GM19035 (cell line): ENCODE measurements at regions not wholly inside any gene's neighbourhood (a gene's known extent, or its start where the extent isn't known, plus 50 kb on each side); places are given as distances from the start of the nearest gene placed in this dataset.
"Not testable (repeated sequence)": the region's sequence is repeated elsewhere in the genome, so short reads cannot be mapped to it uniquely, and the experiment has no call there.

Experiments
- ATAC-seq: cut with Tn5 transposase; IDR thresholded peaks from one replicate; pipeline ENCODE4 v1.9.1; 2021; ENCODE audit not compliant: unreplicated experiment

DNA sequence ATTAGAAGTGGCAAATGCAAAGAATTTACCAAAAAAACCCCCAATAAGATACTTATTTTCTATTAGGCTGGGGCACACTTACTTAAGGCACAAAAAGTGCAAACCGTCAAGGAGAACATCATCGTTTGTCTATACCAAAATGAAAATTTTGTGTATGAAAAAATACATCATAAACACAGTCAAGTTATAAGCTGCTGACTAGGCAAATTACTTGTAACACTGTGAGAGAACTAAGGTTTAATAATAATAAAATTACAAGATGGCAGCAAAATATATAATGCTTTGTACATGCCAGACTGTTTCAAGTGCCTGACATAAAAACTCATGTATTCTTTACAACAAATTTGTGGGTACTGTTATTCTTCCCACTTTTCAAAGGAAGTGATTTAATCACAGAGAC, 297.2 kb upstream of the CRBN start:
- ATAC-seq: no peak

DNA sequence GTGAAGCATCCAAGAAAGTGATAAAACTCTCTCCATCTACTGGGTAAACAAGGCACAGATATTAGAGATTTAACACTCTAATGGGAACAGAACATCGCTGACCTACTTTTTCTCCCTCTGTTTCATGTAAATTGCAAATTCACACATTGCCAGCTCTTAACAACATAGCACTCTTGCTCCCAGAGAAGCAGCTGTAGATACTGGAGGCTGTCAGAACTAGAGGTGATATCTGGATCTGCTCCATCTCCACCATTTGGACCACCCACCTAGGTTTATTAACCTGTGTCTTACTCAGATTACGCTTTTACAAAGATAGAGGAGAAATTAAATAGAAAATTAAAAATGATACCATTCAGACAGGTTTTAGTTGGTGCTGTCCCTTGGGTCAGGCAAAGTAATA, 289.1 kb upstream of the CRBN start:
- no peak for ATAC-seq

DNA sequence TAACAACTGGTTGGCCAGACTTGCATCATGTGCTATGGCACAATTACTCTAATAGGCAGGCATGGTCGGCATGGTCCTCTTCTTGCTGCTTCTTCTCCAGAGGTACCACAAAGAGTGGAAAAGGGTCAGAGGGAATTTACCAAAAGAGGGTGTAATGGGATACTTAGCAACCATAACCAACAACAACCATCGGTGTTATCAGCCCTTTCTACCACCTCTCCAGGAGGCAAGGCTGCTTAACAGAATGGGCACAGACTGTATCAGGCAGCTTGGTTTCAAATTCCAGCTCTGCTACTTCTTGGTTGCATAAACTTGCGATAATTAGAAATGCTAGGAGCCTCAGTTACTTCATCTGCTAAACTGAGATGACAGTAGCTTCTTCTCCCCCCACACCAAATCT, 284.6 kb upstream of the CRBN start:
- ATAC-seq: no peak

DNA sequence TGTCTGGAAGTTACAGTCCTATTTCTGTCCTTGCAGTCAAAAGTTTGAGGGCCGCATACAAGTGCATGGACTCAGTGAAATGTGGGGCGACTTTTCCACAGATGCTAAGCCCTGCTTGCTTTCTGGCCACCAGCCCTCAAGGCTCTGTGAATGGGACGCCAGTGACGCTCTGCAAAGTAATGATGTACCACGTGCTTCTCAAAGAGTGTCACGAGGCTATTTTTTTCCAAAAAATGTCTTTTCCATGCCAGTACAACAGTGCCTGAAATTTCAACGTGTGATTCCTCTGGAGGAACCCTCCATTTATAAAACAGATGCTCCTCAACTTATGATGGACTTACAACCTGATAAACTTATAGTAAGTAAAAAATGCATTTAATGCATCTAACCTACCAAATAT, 281.8 kb upstream of the CRBN start:
- ATAC-seq: no peak

DNA sequence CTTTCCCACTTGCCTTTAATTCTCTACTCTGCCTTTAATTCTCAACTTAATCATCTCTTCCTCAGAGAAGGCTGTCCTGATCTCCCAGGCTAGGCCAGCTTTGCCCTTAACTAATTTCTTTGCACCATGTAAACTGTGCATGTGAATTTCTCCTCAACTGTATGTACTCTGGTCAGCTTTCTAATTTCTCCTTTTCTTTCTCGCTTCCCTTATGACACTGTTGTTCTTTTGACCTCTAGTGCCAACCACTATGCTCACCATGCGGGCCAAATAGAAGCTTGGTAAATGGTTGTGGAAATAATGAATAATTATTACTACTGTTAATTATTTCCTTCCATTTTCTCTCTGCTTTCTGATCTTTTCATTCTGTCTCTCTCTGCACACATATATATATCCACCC, 269.0 kb upstream of the CRBN start:
- ATAC-seq: no peak

DNA sequence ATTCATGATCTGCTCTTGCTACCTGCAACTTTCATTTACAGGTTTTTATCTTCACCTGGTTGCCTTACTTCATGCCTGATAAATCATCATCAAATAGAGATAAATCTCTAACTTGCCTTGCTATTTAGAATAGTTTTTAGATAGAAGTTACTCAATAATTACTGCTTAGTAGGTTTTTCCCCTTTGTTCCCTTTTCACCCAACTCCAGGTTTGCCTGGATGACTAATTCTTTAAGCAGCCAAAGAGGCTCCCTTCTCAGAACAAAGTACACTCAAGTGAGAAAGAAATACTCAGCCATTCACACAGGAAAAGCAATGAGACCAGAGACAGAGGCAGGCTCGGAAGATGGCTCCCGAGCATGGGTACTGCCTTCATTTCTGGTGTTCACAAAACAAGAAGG, 268.1 kb upstream of the CRBN start:
- ATAC-seq: no peak

DNA sequence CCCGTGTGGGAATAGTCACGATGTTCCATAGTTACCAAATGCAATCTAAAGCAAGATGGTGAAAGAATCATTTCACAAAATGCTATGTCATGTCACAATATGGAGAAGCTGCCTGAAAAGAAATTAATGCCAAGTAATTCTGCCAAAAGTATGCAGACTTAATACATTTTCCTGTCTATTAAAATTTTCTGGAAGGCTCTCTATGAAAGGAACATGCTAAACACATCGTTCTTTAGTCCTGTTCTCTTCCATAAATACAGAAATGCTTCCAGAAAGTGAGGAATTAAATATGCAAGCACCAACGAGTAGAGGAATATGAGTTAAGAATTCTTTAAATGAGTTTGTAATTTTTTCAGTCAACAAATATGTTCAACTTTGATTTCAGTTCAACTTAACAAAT, 266.8 kb upstream of the CRBN start:
- ATAC-seq: no peak

DNA sequence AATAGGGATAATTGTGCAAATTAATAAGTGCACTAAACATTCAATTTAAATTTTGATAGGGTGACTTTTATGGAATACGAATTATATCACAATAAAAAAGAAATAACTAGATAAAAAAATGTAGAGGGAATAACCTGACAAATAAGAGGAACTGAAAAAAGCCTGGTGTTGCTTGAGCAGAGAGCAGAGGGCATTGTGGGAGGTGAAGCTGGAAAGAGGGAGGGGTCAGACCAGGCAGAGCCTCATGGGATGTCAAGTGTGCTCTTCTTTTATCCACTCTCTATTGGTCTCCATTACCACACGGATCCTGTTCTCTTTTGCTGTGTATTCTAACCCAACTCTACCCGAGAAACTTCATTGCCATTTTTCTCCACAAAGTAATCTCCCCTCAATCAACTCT, 264.0 kb upstream of the CRBN start:
- ATAC-seq: no peak

DNA sequence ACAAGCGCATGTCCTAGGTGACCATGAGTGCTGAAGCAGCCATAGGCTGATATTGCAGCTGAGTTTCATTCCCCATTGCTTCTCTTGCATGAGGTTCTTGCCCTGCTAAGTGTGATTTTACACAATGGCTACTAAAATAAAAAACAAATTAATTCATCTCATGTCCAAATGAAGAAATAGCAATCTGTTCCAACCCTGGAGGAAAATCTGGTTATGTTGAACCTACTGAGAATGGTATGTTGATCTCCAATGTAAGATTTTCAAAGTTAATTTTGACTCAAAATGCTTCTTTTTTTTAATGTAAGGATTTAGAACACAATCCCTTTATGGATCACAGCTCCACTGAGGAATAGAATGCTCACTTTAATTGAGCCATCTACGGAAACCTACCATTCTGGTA, 254.2 kb upstream of the CRBN start:
- ATAC-seq: no peak

DNA sequence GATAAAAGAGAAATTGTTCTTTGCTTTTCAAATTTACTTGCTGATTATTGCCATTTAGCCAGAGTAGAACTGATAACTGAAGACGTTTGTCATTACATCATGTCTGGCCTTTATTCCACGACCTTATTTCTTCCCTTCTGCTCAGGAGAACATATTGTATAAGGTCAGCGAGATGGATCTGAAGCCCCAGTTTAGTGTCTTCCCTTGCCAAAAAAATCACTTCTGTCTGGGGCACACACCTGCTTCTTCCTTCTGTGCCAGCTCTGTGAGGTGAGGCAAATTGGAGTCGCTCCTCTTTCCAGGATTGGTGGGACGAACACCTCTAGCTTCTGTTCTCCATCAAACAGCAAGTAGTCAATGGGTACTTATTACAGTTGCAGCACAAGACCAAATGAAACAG, 250.3 kb upstream of the CRBN start:
- ATAC-seq: no peak

DNA sequence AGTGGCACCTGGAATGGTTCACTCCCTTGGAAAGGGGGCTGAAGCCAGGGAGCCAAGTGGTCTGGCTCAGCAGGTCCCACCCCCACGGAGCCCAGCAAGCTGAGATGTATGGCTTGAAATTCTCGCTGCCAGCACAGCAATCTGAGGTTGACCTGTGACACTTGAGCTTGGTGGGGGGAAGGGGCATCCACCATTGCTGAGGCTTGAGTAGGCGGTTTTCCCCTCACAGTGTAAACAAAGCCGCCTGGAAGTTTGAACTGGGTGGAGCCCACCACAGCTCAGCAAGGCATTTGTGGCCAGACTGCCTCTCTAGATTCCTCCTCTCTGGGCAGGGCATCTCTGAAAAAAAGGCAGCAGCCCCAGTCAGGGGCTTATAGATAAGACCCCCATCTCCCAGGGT, 228.2 kb upstream of the CRBN start:
- ATAC-seq: not testable (repeated sequence)

DNA sequence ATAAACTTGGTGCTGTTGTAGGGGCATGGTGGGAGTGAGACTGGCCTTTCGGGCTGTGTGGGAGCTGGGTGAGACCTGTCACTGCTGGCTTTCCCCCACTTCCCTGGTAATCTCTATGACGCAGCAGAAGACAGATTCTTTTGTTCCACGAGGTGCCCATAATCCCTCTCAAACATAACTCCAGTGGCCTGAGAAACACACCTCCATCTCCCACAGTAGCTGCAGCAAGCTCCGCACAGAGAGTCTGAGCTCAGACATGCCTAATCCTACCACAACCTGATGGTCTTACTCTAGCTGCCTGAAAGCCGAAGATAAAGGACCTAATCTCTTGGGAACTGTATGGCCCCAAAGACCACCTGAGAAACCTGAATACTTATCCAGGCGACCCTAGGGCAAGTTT, 225.6 kb upstream of the CRBN start:
- ATAC-seq: no peak

DNA sequence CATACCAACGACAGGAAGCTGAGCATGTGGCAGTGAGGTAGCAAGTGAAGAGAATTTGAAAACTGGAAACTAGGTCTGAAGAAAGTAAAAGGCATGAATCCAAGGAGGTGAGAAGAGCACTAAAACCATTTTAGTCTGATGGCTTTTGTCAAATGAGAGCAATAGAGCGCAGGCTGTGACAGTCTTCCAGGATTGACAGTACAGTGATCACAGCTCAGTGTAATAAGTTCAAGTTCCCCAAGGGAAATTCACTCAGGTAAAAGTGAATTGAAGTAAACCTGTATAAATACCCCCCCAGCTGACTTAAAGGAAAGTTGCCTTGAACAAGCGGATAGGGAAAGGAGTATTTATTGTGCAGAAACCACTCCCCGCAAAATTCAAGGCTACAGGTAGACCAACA, 224.2 kb upstream of the CRBN start:
- ATAC-seq: no peak

DNA sequence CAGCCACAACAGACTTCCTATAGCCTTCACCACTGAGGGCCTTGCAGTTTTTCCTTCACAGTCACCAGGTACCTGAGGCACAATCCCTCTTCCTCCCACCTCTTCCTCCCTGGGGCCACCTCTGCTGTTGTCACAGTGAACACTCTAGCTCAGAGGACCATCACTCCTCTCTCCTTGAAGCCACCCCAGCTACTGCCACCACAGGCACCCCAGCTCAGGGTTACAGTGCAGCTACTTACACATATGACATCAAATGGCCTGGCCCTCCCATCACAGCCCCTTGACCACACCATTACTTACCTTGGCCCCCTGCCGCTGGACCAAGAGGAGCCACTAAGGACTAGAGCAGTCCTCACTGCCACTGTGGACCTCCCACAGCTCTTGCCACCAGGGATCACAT, 213.5 kb upstream of the CRBN start:
- no peak for ATAC-seq

DNA sequence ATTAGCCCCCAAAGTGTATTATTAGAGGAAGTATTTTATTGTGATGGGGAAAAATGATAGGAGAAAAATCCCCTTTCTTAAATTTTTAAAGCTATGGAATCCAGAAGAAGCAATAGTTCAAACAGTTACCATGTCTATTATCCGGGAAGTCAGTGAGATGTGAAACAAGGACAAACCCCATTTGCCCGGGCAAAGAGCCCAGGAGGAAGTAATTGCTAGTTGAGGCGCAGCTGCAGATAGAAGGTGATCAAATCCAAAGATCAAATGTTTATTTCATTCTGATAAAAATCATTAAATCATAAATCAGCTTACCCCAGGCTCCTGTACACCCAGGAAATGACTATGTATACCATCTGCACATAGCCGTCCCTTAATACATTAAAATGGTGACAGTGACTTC, 204.0 kb upstream of the CRBN start:
- ATAC-seq: no peak

DNA sequence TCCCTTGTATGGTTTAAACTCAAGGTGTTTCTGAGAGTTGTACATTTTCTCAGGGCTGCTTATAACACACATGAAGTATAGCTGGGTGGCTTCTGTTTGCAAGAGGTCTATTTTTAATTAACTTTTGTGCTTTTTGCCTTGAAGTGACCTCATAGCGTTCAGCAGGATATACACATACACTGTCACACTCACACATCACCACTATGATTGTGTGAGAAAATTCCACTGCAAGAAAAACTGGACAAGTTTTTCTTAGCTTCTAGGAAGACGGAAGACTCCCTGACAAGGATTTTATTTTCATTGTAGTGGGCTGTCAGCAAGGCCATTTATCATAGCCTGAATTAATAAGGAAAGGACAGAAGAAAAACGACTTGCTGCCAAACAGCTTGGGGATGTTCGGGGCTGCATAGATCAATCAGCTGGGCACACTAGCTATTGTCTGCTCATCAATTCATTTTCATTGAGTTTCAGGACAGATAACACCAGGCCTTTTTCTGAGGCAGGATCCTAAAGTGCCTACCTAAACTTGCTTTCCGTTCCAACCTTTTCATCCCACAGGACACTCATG, 192.8 kb upstream of the CRBN start:
- no peak for ATAC-seq

DNA sequence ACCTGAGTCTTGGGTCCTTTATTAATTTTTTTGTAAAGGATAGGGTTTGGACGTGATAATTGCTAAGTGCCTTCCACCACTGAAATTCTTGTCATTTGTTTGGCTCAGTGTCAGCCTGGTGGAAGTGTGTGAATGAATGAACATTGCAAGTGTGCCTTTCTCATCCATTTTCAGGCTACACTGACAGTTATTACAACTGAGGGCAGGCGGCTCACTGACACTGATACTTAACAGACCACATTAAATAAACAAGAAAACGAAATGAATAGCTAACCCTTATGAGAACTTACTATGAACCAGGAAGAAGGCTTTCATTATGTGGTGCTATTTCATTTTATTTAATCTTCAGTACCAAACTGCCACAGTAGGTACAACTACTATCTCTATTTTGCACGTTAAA, 188.8 kb upstream of the CRBN start:
- no peak for ATAC-seq

DNA sequence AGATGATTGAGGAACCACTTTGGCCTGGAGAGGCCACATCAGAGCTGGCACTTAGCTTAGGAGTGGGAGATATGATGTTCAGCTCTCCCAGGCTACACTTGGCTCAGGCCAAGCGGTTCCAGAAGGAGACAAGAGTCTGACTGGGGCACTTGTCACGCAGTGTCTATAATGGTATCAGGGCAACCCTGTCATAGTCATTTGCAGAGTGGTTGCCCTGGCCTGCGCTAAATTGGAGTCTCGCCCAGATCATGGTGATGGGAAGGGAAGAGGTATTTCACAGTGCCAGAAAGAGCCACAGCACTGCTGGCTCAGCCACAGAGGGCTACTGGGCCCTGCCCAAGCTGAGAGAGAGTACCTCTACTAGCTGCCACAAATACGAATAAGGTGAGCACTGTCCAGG, 186.9 kb upstream of the CRBN start:
- ATAC-seq: no peak

DNA sequence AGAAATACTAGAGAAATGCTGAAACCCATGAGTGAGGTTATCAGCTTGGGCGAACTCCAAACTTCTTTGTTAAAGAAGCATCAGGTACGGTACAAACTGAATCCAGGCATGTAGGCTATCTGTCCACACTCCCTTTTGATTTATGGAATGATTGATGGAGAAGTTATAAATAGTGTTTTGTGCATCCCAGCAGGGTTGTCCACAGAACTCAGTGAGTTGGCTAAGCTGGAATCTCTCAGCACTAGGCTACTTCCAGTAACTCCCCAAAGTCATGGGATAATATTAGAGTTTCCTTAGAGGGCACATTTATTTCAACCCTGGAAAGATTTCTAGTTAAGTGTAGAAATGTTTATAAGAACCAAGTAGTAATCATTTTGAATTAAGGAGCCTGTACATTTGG, 186.2 kb upstream of the CRBN start:
- no peak for ATAC-seq

DNA sequence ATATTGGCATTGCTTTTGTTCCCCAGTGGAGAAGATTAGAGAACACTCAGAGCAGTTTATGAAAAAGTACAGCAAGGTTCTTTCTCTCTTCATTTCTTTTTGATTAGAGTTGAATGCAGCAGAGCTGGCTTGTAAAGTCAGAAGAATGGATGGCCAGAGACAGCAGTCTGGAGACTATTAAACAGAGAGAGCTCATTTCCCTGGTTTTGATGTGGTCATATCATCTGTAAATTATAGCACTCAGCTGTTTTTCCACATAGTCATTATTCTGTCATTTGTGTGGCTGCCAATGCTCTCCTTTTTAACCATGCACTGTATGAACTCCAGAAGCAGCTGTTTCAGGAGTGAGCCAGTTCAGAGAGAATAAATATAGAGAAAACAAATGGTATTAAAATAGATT, 177.4 kb upstream of the CRBN start:
- ATAC-seq: no peak

DNA sequence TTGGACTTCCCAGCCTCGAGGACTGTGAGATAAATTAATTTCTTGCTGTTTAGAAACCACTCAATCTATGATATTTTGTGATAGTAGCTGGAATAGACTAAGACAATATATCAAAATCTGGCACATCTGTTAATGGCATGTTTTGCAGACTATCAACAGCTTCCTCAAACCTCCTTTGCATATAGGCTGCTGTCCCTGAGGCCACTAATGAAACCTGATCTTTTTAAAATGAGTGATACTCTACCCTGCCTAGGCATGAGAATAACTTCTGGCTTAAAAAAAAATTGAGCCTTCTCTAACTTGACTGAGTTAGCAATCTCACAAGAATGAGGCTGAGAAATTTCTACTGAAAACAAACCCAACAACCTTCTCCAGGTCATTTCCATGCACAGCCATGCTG, 176.0 kb upstream of the CRBN start:
- no peak for ATAC-seq

DNA sequence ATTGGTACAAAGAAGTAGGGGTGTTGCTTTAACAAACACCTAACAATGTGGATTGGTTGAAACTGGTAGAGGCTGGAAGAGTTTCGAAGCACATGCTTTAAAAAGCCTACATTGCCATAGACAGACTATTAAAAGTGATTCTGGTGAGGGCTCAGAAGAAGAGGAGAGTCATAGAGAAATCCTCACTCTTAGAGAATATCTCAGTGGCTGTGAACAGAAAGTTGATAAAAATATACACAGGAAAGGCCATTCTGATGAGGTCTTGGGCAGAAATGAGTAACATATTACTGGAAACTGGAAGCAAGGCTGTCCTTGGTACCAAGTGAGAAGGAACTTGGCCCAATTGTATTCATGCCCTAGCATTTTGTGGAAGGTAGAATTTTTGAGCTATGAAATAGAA, 173.7 kb upstream of the CRBN start:
- ATAC-seq: peak; percentile 65

DNA sequence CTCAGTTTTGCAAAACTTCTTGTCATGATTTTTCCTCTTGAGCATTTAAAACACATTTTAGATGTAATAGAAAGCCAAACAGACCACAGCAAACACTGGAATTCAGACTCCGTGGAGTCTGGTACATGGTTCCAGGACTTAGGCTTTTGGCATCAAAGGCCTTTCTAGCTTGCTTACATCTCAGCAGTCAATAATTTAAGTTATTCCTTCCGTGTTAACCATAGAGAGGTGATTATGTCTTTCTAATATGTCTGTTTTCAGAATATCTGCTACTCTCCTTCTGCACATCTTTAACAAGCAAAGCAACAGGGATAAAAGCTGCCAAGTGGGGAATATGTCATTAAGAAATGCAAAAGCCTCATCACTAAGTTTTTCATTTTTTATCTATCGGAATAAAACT, 171.7 kb upstream of the CRBN start:
- ATAC-seq: no peak

DNA sequence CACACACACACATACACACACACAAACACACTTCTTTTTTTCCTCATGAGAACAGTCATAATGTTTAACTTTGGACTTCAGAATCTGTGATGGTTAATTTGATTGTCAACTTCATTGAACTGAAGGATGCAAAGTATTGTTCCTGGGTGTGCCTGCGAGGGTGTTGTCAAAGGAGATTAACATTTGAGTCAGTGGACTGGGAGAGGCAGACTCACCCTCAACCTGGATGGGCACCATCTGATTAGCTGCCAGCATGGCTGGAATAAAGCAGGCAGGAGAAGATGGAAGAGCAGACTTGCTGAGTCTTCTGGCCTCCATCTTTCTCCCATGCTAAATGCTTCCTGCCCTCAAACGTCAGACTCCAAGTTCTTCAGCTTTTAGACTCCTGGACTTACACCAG, 167.6 kb upstream of the CRBN start:
- not testable (repeated sequence) for ATAC-seq
